ENCODE measurements at regions not wholly inside any gene's neighbourhood (a gene's known extent, or its start where the extent isn't known, plus 50 kb on each side); places are given as distances from the start of the nearest gene placed in this dataset.

- no peak for DNase-seq (ENCODE audit: low read depth, low spot score)
- Histone ChIP-seq H3K36me3 (ENCODE audit: insufficient read depth, insufficient read length, low read length) (no peaks in the 10 kb centered on the region), H3K4me3 (ENCODE audit: insufficient read length, low read depth) (no peak overlapping the region), H3K27me3 (ENCODE audit: insufficient read depth, insufficient read length) (no peaks in the 10 kb centered on the region), H3K9me3 (ENCODE audit: insufficient read depth, low read length) (no peaks in the 10 kb centered on the region), H3K4me1 (ENCODE audit: insufficient read depth, insufficient read length) (no peaks in the 10 kb centered on the region), H3K9ac (ENCODE audit: insufficient read length, low read depth) (no peak overlapping the region)
- TF ChIP-seq SUZ12 (IDR thresholded peaks at IDR 0.05; ENCODE audit: extremely low read depth, insufficient read depth, insufficient read length) (no peak), YY1 (IDR thresholded peaks at IDR 0.05; ENCODE audit: insufficient read depth, insufficient read length) (no peak), ZNF274 (IDR thresholded peaks at IDR 0.05; ENCODE audit: low read depth, low read length) (no peak)
Measured at GRCh38 chr7:57250801-57251200, 118.6 kb upstream of the ZNF479 start.

- H3K9me3 ChIP-seq (ENCODE audit: insufficient read depth, low read length) = no peaks in the 10 kb centered on the region
- no peak overlapping the region for H3K4me3 ChIP-seq (ENCODE audit: insufficient read length, low read depth)
- TF ChIP-seq SUZ12 (IDR thresholded peaks at IDR 0.05; ENCODE audit: extremely low read depth, insufficient read depth, insufficient read length) = no peak
- no peak for TF ChIP-seq ZNF274 (IDR thresholded peaks at IDR 0.05; ENCODE audit: low read depth, low read length)
- no peak for TF ChIP-seq YY1 (IDR thresholded peaks at IDR 0.05; ENCODE audit: insufficient read depth, insufficient read length)
- no peaks in the 10 kb centered on the region for H3K27me3 ChIP-seq (ENCODE audit: insufficient read depth, insufficient read length)
- no peaks in the 10 kb centered on the region for H3K36me3 ChIP-seq (ENCODE audit: insufficient read depth, insufficient read length, low read length)
- H3K4me1 ChIP-seq (ENCODE audit: insufficient read depth, insufficient read length) = no peaks in the 10 kb centered on the region
- DNase-seq (ENCODE audit: low read depth, low spot score) = no peak
- H3K9ac ChIP-seq (ENCODE audit: insufficient read length, low read depth) = no peak overlapping the region
Measured at GRCh38 chr7:57256637-57257375, 124.6 kb upstream of the ZNF479 start.

- DNase-seq (ENCODE audit: low read depth, low spot score) = no peak
- Histone ChIP-seq H3K36me3 (ENCODE audit: insufficient read depth, insufficient read length, low read length) (no peaks in the 10 kb centered on the region), H3K4me1 (ENCODE audit: insufficient read depth, insufficient read length) (no peaks in the 10 kb centered on the region), H3K4me3 (ENCODE audit: insufficient read length, low read depth) (no peak overlapping the region), H3K27me3 (ENCODE audit: insufficient read depth, insufficient read length) (no peaks in the 10 kb centered on the region), H3K9me3 (ENCODE audit: insufficient read depth, low read length) (peaks cover 72% of the 10 kb centered on the region), H3K9ac (ENCODE audit: insufficient read length, low read depth) (no peak overlapping the region)
- peak; percentile 72 for TF ChIP-seq ZNF274 (IDR thresholded peaks at IDR 0.05; ENCODE audit: low read depth, low read length)
- no peak for TF ChIP-seq SUZ12 (IDR thresholded peaks at IDR 0.05; ENCODE audit: extremely low read depth, insufficient read depth, insufficient read length)
Measured at GRCh38 chr7:57274535-57275283, 142.5 kb upstream of the ZNF479 start.

GRCh38 chr7:57300747-57301146 is 149.2 kb upstream of the ZNF716 start:
- TF ChIP-seq ZNF274 (IDR thresholded peaks at IDR 0.05; ENCODE audit: low read depth, low read length) = no peak
- TF ChIP-seq YY1 (IDR thresholded peaks at IDR 0.05; ENCODE audit: insufficient read depth, insufficient read length) = no peak
- no peak for TF ChIP-seq SUZ12 (IDR thresholded peaks at IDR 0.05; ENCODE audit: extremely low read depth, insufficient read depth, insufficient read length)
- DNase-seq (ENCODE audit: low read depth, low spot score) = no peak
- H3K4me3 ChIP-seq (ENCODE audit: insufficient read length, low read depth) = no peak overlapping the region
- no peak overlapping the region for H3K9ac ChIP-seq (ENCODE audit: insufficient read length, low read depth)
- H3K4me1 ChIP-seq (ENCODE audit: insufficient read depth, insufficient read length) = no peaks in the 10 kb centered on the region
- no peaks in the 10 kb centered on the region for H3K9me3 ChIP-seq (ENCODE audit: insufficient read depth, low read length)
- H3K27me3 ChIP-seq (ENCODE audit: insufficient read depth, insufficient read length) = no peaks in the 10 kb centered on the region
- no peaks in the 10 kb centered on the region for H3K36me3 ChIP-seq (ENCODE audit: insufficient read depth, insufficient read length, low read length)

GRCh38 chr7:57305192-57305748 is 144.7 kb upstream of the ZNF716 start:
- Histone ChIP-seq H3K9ac (ENCODE audit: insufficient read length, low read depth) (no peak overlapping the region), H3K4me1 (ENCODE audit: insufficient read depth, insufficient read length) (no peaks in the 10 kb centered on the region), H3K4me3 (ENCODE audit: insufficient read length, low read depth) (no peak overlapping the region), H3K36me3 (ENCODE audit: insufficient read depth, insufficient read length, low read length) (no peaks in the 10 kb centered on the region), H3K9me3 (ENCODE audit: insufficient read depth, low read length) (no peaks in the 10 kb centered on the region), H3K27me3 (ENCODE audit: insufficient read depth, insufficient read length) (no peaks in the 10 kb centered on the region)
- TF ChIP-seq SUZ12 (IDR thresholded peaks at IDR 0.05; ENCODE audit: extremely low read depth, insufficient read depth, insufficient read length) (no peak), ZNF274 (IDR thresholded peaks at IDR 0.05; ENCODE audit: low read depth, low read length) (no peak), YY1 (IDR thresholded peaks at IDR 0.05; ENCODE audit: insufficient read depth, insufficient read length) (no peak)
- no peak for DNase-seq (ENCODE audit: low read depth, low spot score)

GRCh38 chr7:57308631-57309408 is 141.2 kb upstream of the ZNF716 start:
- H3K9ac ChIP-seq (ENCODE audit: insufficient read length, low read depth) = no peak overlapping the region
- no peaks in the 10 kb centered on the region for H3K27me3 ChIP-seq (ENCODE audit: insufficient read depth, insufficient read length)
- no peaks in the 10 kb centered on the region for H3K9me3 ChIP-seq (ENCODE audit: insufficient read depth, low read length)
- peak; percentile 8 for DNase-seq (ENCODE audit: low read depth, low spot score)
- no peak for TF ChIP-seq YY1 (IDR thresholded peaks at IDR 0.05; ENCODE audit: insufficient read depth, insufficient read length)
- TF ChIP-seq ZNF274 (IDR thresholded peaks at IDR 0.05; ENCODE audit: low read depth, low read length) = no peak
- no peak for TF ChIP-seq SUZ12 (IDR thresholded peaks at IDR 0.05; ENCODE audit: extremely low read depth, insufficient read depth, insufficient read length)
- H3K4me1 ChIP-seq (ENCODE audit: insufficient read depth, insufficient read length) = no peaks in the 10 kb centered on the region
- no peak overlapping the region for H3K4me3 ChIP-seq (ENCODE audit: insufficient read length, low read depth)
- H3K36me3 ChIP-seq (ENCODE audit: insufficient read depth, insufficient read length, low read length) = no peaks in the 10 kb centered on the region

Measured in NT2/D1 (cell line).